Naive B cell (primary cell): ENCODE measurements at regions not wholly inside any gene's neighbourhood (a gene's known extent, or its start where the extent isn't known, plus 50 kb on each side); places are given as distances from the start of the nearest gene placed in this dataset.
A peak's percentile ranks its signal among the peaks of the same experiment; 100 is the strongest.
"Not testable (repeated sequence)": the region's sequence is repeated elsewhere in the genome, so short reads cannot be mapped to it uniquely, and the experiment has no call there.

Experiments
- ATAC-seq, 2 donors: fragments of 150-1000 bp; cut with Tn5 transposase; 2 replicates each; pipeline ENCODE4 v1.10.0; 2021; ENCODE audit warnings: low read depth in 2 of 2, mild to moderate bottlenecking in 2 of 2, moderate library complexity in 2 of 2
- DNase-seq: peaks from one replicate; pipeline ENCODE4 v3.0.0; 2022
- H3K27ac Mint-ChIP-seq, 6 donors: one replicate each; pipeline ENCODE4 v1.8.0; 2020 to 2022; ENCODE audit warnings: mild to moderate bottlenecking in 6 of 6, mixed read lengths in 6 of 6, moderate library complexity in 5 of 6, inconsistent platforms in 2 of 6
- H3K27me3 Mint-ChIP-seq, 3 donors: one replicate each; pipeline ENCODE4 v1.8.0; 2021 to 2022; ENCODE audit warnings: mixed read lengths in 3 of 3, mild to moderate bottlenecking in 1 of 3
- H3K36me3 Mint-ChIP-seq, 2 donors: one replicate each; pipeline ENCODE4 v1.8.0; 2020 to 2022; ENCODE audit warnings: mixed read lengths in 2 of 2, inconsistent platforms in 1 of 2, mild to moderate bottlenecking in 1 of 2
- H3K4me1 Mint-ChIP-seq, 3 donors: one replicate each; pipeline ENCODE4 v1.8.0; 2020 to 2022; ENCODE audit warnings: mixed read lengths in 3 of 3, inconsistent platforms in 1 of 3, mild to moderate bottlenecking in 1 of 3, moderate library complexity in 1 of 3
- H3K4me3 Mint-ChIP-seq, 8 donors: one replicate each; pipeline ENCODE4 v1.8.0; 2020 to 2022; ENCODE audit warnings: mild to moderate bottlenecking in 8 of 8, mixed read lengths in 8 of 8, moderate library complexity in 8 of 8, inconsistent platforms in 2 of 8
- H3K9me3 Mint-ChIP-seq, 7 donors: one replicate each; pipeline ENCODE4 v1.8.0; 2020 to 2022; ENCODE audit warnings: mixed read lengths in 7 of 7, mild to moderate bottlenecking in 5 of 7, inconsistent platforms in 2 of 7, moderate library complexity in 1 of 7

- no peak overlapping the region for H3K27ac Mint-ChIP-seq
- no peaks in the 10 kb centered on the region for H3K9me3 Mint-ChIP-seq
- H3K4me3 Mint-ChIP-seq: no peak overlapping the region
- H3K27me3 Mint-ChIP-seq: peaks cover 4 to 12% (median 7%) of the 10 kb centered on the region in 3 donors
- DNase-seq (no peak), ATAC-seq (no peak)
- no peaks in the 10 kb centered on the region for H3K4me1 Mint-ChIP-seq
- H3K36me3 Mint-ChIP-seq: no peaks in the 10 kb centered on the region
Observed at GRCh38 chr12:75954041-75954440, 77.5 kb downstream of the PHLDA1 start.

GRCh38 chr12:75953312-75953906 is 78.2 kb downstream of the PHLDA1 start:
- no peaks in the 10 kb centered on the region for H3K9me3 Mint-ChIP-seq
- DNase-seq (no peak), ATAC-seq (no peak)
- H3K27ac Mint-ChIP-seq: peak overlapping the region in 1 of 6 donors; percentile 56
- no peak overlapping the region for H3K4me3 Mint-ChIP-seq
- H3K4me1 Mint-ChIP-seq: no peaks in the 10 kb centered on the region
- H3K27me3 Mint-ChIP-seq: peaks cover 4 to 12% (median 7%) of the 10 kb centered on the region in 3 donors
- no peaks in the 10 kb centered on the region for H3K36me3 Mint-ChIP-seq

GRCh38 chr12:75951399-75952278 is 79.9 kb downstream of the PHLDA1 start:
- Mint-ChIP-seq H3K9me3 (no peaks in the 10 kb centered on the region), H3K4me1 (no peaks in the 10 kb centered on the region), H3K27me3 (peaks cover 0 to 12% (median 4%) of the 10 kb centered on the region in 3 donors), H3K4me3 (no peak overlapping the region), H3K36me3 (no peaks in the 10 kb centered on the region), H3K27ac (no peak overlapping the region)
- DNase-seq (no peak), ATAC-seq (no peak)

- no peaks in the 10 kb centered on the region for H3K36me3 Mint-ChIP-seq
- peaks cover 3 to 8% (median 6%) of the 10 kb centered on the region in 3 donors for H3K4me1 Mint-ChIP-seq
- H3K27me3 Mint-ChIP-seq: no peaks in the 10 kb centered on the region
- no peak for ATAC-seq
- no peak overlapping the region for H3K4me3 Mint-ChIP-seq
- no peaks in the 10 kb centered on the region for H3K9me3 Mint-ChIP-seq
- no peak overlapping the region for H3K27ac Mint-ChIP-seq
- DNase-seq: no peak
Observed at GRCh38 chr12:75947156-75947723, 84.3 kb downstream of the PHLDA1 start.

- ATAC-seq (no peak), DNase-seq (no peak)
- no peaks in the 10 kb centered on the region for H3K27me3 Mint-ChIP-seq
- H3K4me3 Mint-ChIP-seq: no peak overlapping the region
- peaks cover 3 to 8% (median 6%) of the 10 kb centered on the region in 3 donors for H3K4me1 Mint-ChIP-seq
- no peaks in the 10 kb centered on the region for H3K36me3 Mint-ChIP-seq
- no peaks in the 10 kb centered on the region for H3K9me3 Mint-ChIP-seq
- H3K27ac Mint-ChIP-seq: no peak overlapping the region
Observed at GRCh38 chr12:75945581-75945980, 86.0 kb downstream of the PHLDA1 start.

- no peak overlapping the region for H3K27ac Mint-ChIP-seq
- no peaks in the 10 kb centered on the region for H3K9me3 Mint-ChIP-seq
- no peaks in the 10 kb centered on the region for H3K36me3 Mint-ChIP-seq
- H3K4me3 Mint-ChIP-seq: no peak overlapping the region
- DNase-seq (no peak), ATAC-seq (no peak)
- no peaks in the 10 kb centered on the region for H3K27me3 Mint-ChIP-seq
- peaks cover 3 to 8% (median 6%) of the 10 kb centered on the region in 3 donors for H3K4me1 Mint-ChIP-seq
Observed at GRCh38 chr12:75944905-75945432, 86.6 kb downstream of the PHLDA1 start.

GRCh38 chr12:75944097-75944904 is 87.3 kb downstream of the PHLDA1 start:
- no peaks in the 10 kb centered on the region for H3K9me3 Mint-ChIP-seq
- H3K27me3 Mint-ChIP-seq: no peaks in the 10 kb centered on the region
- H3K4me3 Mint-ChIP-seq: no peak overlapping the region
- H3K27ac Mint-ChIP-seq: peak overlapping the region in 2 of 6 donors; percentile 5 to 23
- peaks cover 3 to 8% (median 6%) of the 10 kb centered on the region in 3 donors for H3K4me1 Mint-ChIP-seq
- H3K36me3 Mint-ChIP-seq: no peaks in the 10 kb centered on the region
- DNase-seq (no peak), ATAC-seq (peak; percentile 50 to 61)

- peaks cover 3 to 8% (median 6%) of the 10 kb centered on the region in 3 donors for H3K4me1 Mint-ChIP-seq
- no peaks in the 10 kb centered on the region for H3K27me3 Mint-ChIP-seq
- no peak overlapping the region for H3K27ac Mint-ChIP-seq
- H3K9me3 Mint-ChIP-seq: no peaks in the 10 kb centered on the region
- no peak for DNase-seq
- no peak for ATAC-seq
- H3K4me3 Mint-ChIP-seq: no peak overlapping the region
- H3K36me3 Mint-ChIP-seq: no peaks in the 10 kb centered on the region
Observed at GRCh38 chr12:75943730-75944096, 87.9 kb downstream of the PHLDA1 start.

GRCh38 chr12:75941661-75942060 is 89.9 kb downstream of the PHLDA1 start:
- H3K36me3 Mint-ChIP-seq, H3K27ac Mint-ChIP-seq, H3K4me3 Mint-ChIP-seq, H3K4me1 Mint-ChIP-seq, DNase-seq, ATAC-seq, H3K27me3 Mint-ChIP-seq, H3K9me3 Mint-ChIP-seq: not testable (repeated sequence)

- no peaks in the 10 kb centered on the region for H3K36me3 Mint-ChIP-seq
- no peaks in the 10 kb centered on the region for H3K27me3 Mint-ChIP-seq
- no peaks in the 10 kb centered on the region for H3K9me3 Mint-ChIP-seq
- DNase-seq: no peak
- H3K4me1 Mint-ChIP-seq: peaks cover 0 to 6% (median 1%) of the 10 kb centered on the region in 3 donors
- no peak for ATAC-seq
- H3K4me3 Mint-ChIP-seq: no peak overlapping the region
- H3K27ac Mint-ChIP-seq: no peak overlapping the region
Observed at GRCh38 chr12:75939016-75939642, 92.4 kb downstream of the PHLDA1 start.

GRCh38 chr12:75938189-75938588 is 93.4 kb downstream of the PHLDA1 start:
- no peak overlapping the region for H3K27ac Mint-ChIP-seq

GRCh38 chr12:75937486-75937885 is 94.1 kb downstream of the PHLDA1 start:
- Mint-ChIP-seq H3K4me1 (no peaks in the 10 kb centered on the region), H3K4me3 (no peak overlapping the region), H3K27ac (no peak overlapping the region), H3K36me3 (no peaks in the 10 kb centered on the region), H3K27me3 (peaks cover 0 to 2% (median under 1%) of the 10 kb centered on the region in 3 donors), H3K9me3 (no peaks in the 10 kb centered on the region)
- DNase-seq (no peak), ATAC-seq (no peak)

More at GRCh38 chr12:75938189-75938588, 93.4 kb downstream of the PHLDA1 start:
- Mint-ChIP-seq H3K9me3 (no peaks in the 10 kb centered on the region), H3K4me3 (no peak overlapping the region), H3K4me1 (no peaks in the 10 kb centered on the region), H3K36me3 (no peaks in the 10 kb centered on the region), H3K27me3 (no peaks in the 10 kb centered on the region)
- no peak for DNase-seq
- ATAC-seq: no peak
